SHP77 treated with DMSO at 0.1 percent for 48 hours (cell line): ENCODE measurements at regions not wholly inside any gene's neighbourhood (a gene's known extent, or its start where the extent isn't known, plus 50 kb on each side); places are given as distances from the start of the nearest gene placed in this dataset.

Source experiments
- DNase-seq: peaks from one replicate; lab custom pipeline; 2025; lab: John Stamatoyannopoulos, UW

GRCh38 chr10:3411044-3411443 is 238.5 kb upstream of the PITRM1 start:
- no peak for DNase-seq

DNA sequence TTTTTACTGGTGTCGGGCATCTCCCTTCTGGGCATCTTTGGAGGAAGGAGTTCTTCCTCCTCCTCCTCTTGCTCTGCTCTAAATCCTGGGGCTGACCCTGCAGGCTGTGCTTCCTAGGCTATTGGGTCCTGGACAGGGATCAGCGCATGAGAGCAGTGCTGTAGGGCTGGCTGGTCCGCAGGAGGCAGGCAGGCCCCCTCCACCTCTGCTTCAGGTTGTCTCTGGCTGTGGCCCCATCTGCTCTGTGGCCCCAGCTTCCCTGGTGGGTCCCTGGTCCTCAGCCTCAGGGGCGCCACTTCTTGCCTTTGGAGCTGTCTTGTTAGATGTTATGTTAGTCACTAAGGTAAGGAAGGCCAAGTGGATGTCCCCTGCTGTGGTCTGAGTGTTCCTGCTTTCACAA is 237.3 kb upstream of the PITRM1 start:
- no peak for DNase-seq

GRCh38 chr10:3408603-3409365 is 236.2 kb upstream of the PITRM1 start:
- DNase-seq = no peak

DNA sequence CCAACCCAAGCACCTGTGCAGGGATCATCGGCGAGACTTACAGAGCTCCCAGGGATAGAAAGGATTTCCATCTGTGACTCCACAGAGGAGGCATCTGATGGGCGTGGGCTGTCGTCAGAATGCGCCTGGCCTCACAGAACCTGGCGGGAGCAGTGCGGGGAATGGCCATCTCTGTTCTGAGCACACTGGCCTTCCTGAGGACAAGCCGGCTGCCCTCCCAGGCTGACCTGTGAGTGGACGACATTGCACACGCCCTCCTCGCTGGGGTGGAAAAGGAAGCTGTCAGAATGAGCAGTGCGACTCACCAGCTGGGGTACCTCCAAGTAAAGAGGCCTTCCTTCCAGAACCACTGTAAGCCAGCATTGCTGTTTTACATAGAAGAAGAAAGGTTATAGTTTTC is 234.6 kb upstream of the PITRM1 start:
- no peak for DNase-seq

DNA sequence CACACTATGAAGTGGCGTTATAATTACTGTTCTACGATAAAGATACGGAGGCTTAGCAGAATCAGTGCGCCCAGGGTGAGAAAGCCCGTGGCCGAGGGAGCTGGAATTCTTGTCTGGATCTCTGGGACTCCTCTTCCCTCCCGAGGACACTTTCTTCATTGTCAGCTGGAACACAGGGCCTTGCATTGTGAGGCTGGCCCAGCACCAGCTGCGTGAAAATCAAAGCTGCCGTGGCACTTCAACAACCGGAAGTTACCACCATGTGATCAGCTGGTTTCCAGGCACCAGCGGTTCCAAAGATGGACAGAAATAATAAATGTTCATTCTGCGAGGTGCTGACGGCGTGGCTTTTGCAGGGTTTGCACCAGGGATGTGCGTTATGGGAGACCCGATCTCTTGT is 234.0 kb upstream of the PITRM1 start:
- DNase-seq = no peak

DNA sequence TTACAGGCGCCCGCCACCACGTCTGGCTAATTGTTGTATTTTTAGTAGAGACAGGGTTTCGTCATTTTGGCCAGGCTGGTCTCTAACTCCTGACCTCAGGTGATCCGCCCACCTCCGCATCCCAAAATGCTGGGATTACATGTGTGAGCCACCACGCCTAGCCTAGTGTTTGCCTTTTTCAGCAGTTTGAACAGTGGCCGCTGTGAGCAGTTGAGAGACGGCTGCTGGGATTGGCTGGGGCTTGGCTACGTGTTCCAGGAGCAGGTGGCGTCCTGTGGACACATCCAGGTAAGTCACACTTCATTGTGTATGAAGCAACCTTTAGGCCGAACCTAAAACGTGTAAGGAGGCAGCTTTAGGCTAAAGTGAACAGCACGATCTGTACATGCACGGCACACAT is 231.8 kb upstream of the PITRM1 start:
- DNase-seq = no peak

- DNase-seq = no peak
Measured at GRCh38 chr10:3402187-3402751, 229.7 kb upstream of the PITRM1 start.

GRCh38 chr10:3401491-3401938 is 228.9 kb upstream of the PITRM1 start:
- no peak for DNase-seq

DNA sequence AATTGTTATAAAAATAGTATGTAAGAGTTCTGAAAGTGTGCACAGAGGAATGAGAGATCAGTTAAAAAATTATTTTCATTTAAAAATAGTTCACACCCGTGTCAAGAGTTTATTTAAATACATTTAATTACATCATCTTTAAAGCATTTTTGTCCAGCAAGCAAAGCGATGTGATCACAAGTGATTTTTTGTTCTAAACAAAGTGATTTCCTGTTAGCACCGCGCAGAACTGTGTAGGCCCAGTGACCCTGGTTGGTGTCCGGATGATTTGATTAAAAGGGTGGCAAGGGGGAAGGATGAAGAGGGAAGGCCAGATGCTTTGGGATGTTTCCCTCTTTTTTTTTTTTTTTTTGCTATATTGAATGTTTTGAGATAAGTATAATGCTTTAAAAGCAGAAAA is 227.8 kb upstream of the PITRM1 start:
- no peak for DNase-seq

GRCh38 chr10:3399756-3400155 is 227.2 kb upstream of the PITRM1 start:
- no peak for DNase-seq

DNA sequence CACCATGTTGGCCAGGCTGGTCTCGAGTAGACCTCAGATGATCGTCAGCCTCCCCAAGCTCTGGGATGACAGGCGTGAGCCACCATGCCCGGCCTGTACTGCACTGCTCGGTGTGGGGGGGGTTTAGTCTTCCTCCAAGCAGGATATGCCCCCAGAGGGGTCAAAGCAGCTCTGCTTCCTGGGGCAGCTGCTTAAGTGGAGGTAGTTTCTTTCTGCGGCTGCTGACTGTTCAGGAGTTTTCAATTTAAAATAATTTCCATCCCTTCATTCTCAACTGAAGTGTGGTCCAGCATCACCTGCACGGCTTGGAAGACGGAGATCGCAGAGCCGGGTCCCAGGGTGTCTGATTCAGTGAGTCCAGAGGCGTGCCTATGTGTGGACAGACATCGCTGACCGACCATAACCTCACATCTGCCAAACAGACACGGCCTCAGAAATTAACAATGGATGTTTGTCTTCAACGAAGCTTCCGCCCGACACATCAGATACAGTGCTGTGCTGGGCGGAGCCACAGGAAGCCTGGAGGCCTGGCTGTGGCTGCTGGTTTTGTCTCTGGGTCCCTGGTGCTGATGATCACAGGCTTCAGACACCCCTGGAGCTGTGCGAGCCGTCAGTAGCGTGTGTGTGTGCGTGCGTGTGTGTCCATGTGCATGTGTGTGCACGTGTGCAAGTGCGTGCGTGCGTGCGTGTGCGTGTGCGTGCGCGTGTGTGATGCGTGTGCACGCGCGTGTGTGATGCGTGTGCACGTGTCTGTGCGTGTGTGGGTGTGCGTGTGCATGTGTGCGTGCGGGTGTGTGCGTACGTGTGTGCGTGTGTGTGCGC is 226.5 kb upstream of the PITRM1 start:
- no peak for DNase-seq

- DNase-seq = no peak
Measured at GRCh38 chr10:3397846-3398245, 225.3 kb upstream of the PITRM1 start.

- no peak for DNase-seq
Measured at GRCh38 chr10:3397231-3397630, 224.6 kb upstream of the PITRM1 start.

GRCh38 chr10:3396116-3396515 is 223.5 kb upstream of the PITRM1 start:
- DNase-seq = no peak

DNA sequence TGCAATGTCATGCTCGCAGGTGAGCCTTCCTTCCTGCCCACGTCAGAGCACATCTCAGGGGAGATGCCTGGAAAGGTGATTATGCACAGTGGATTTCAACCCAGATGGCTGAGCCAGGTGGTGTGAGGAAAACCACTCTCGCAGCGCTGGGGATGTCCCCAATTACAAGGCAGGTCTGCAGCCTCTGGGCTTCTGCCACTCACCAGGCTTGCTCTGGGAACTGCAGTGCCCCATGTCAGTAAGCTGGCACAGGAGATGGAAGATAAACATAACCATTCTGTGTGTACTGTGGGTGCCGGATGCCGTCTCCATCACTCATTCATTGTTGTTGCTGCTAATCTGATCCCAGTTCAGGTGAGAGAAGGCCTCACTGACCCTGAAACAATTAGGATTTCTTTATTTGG is 222.9 kb upstream of the PITRM1 start:
- peak; percentile 16 for DNase-seq

- DNase-seq = no peak
Measured at GRCh38 chr10:3395041-3395440, 222.5 kb upstream of the PITRM1 start.

- no peak for DNase-seq
Measured at GRCh38 chr10:3393958-3394357, 221.4 kb upstream of the PITRM1 start.

DNA sequence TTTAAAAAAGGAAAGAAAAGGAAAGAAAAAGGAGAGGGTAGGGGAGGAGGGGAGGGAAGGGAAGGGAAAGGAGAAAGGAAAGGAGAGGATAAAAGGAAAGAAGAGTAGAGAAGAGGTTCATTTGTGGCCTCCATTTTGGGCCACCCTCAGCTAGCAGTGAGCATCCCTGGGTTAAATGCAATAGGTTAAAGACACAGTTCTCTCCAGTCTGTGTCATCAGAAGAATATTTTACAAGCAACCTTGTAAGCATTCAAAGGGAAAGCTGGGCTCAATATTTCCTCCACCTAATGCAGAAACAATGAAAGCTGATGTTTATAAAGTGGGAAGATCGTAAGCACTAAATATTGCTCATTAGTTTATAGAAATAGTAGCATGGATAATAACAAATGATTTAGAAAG is 219.1 kb upstream of the PITRM1 start:
- DNase-seq = no peak

- DNase-seq = no peak
Measured at GRCh38 chr10:3389130-3389529, 216.5 kb upstream of the PITRM1 start.

- no peak for DNase-seq
Measured at GRCh38 chr10:3385487-3385886, 212.9 kb upstream of the PITRM1 start.

- no peak for DNase-seq
Measured at GRCh38 chr10:3382092-3382491, 209.5 kb upstream of the PITRM1 start.

DNA sequence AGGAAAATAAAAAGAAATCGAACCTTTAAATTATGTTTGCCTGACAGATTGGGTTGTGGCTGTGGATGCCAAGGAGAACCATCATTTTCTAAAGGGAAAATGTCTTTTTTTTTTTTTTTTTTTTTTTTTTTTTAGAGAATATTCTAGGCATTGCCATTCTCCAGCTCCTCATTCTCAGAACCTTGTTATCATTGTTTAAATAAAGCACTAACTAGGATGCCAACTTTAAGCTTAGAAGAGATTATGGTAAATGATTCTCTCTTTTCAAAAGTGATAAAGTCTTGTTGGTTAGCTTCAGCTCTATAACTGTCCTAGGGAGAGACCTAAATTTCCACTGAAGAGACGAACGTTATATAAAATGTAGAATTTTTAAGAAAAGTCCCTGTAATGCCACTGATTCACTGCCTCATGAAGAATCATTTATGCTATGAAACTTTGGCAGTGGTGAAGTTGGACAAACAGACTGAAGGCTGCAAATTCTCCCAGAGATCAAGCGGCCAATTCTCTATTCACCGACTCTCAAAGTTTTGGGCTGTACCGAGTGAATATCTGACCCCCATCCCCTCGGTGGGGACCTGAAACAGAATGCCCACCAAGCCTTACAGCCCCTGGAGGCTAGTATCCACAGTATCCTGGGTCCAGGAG is 207.9 kb upstream of the PITRM1 start:
- DNase-seq = no peak

GRCh38 chr10:3376631-3377030 is 204.0 kb upstream of the PITRM1 start:
- no peak for DNase-seq
